Right lobe of liver (tissue), 6 donors: ENCODE measurements at regions not wholly inside any gene's neighbourhood (a gene's known extent, or its start where the extent isn't known, plus 50 kb on each side); places are given as distances from the start of the nearest gene placed in this dataset.

Experiments used
- ATAC-seq, 4 donors: fragments of 200-7000 bp; cut with Tn5 transposase; one replicate each; pipeline ENCODE4 v1.9.1; 2020; ENCODE audit warnings: mild to moderate bottlenecking in 4 of 4, moderate library complexity in 4 of 4
- DNase-seq, 3 donors: peaks; one replicate each; pipeline ENCODE4 v3.0.0-alpha.2; 2020
- H3K27ac ChIP-seq, 3 donors: fragments of 200-600 bp; one replicate each; pipeline ENCODE4 v1.8.0; 2022
- H3K27me3 ChIP-seq, 2 donors: fragments of 200-600 bp; one replicate each; pipeline ENCODE4 v1.8.0; 2022
- H3K36me3 ChIP-seq, 4 donors: fragments of 200-600 bp; sonication (generic) in 1 of 4; one replicate each; pipeline versions ENCODE4 v1.5.1 to v1.8.0; 2017 to 2022; ENCODE audit warnings: control low read depth in 1 of 4
- H3K4me1 ChIP-seq, 4 donors: fragments of 200-600 bp; sonication (generic) in 1 of 4; one replicate each; pipeline versions ENCODE4 v1.5.1 to v1.8.0; 2017 to 2022; ENCODE audit warnings: control low read depth in 1 of 4
- H3K4me3 ChIP-seq, 3 donors: fragments of 200-600 bp; one replicate each; pipeline ENCODE4 v1.8.0; 2022
- H3K9me3 ChIP-seq, 4 donors: fragments of 200-600 bp; sonication (generic) in 1 of 4; one replicate each; pipeline versions ENCODE4 v1.5.1 to v1.8.0; 2017 to 2022; ENCODE audit warnings: control low read depth in 1 of 4
- POLR2A ChIP-seq: fragments of 450-650 bp; IDR thresholded peaks from one replicate; pipeline ENCODE4 v1.6.1; 2017; ENCODE audit warnings: antibody characterized with exemption, mild to moderate bottlenecking
- WGBS: methylation state at CpG from one replicate; pipeline ENCODE4 v1.1.6; 2018; ENCODE audit warnings: low coverage, low lambda C conversion rate; ENCODE audit not compliant: insufficient coverage; ENCODE audit errors: missing lambda C conversion rate; 5-methylcytosine and 5-hydroxymethylcytosine counted together
- intact Hi-C, 2 donors: fragments of 100-400 bp; cut with DNase I; formaldehyde crosslinking; loops; one replicate each; pipeline versions ENCODE4 v1.11.2 to v1.14.1; 2022
- TF ChIP-seq, protein P1 (sequence below), 4 donors: fragments of 200-600 bp in 3 of 4; fragments of 450-650 bp in 1 of 4; IDR thresholded peaks; one replicate each; pipeline versions ENCODE4 v1.5.1 to v1.8.0; 2016 to 2022; ENCODE audit warnings: antibody characterized with exemption in 4 of 4, mild to moderate bottlenecking in 2 of 4
- donor health status: DM: no; HTN: yes; CAD: no.
- donor health status: DM: no; HTN: no; CAD: no.
- donor health status: DM: no; HTN: no; CAD: no.
- donor health status: DM: no; HTN: yes; CAD: no.
- donor health status: DM: no; HTN: yes; CAD: no.

DNA sequence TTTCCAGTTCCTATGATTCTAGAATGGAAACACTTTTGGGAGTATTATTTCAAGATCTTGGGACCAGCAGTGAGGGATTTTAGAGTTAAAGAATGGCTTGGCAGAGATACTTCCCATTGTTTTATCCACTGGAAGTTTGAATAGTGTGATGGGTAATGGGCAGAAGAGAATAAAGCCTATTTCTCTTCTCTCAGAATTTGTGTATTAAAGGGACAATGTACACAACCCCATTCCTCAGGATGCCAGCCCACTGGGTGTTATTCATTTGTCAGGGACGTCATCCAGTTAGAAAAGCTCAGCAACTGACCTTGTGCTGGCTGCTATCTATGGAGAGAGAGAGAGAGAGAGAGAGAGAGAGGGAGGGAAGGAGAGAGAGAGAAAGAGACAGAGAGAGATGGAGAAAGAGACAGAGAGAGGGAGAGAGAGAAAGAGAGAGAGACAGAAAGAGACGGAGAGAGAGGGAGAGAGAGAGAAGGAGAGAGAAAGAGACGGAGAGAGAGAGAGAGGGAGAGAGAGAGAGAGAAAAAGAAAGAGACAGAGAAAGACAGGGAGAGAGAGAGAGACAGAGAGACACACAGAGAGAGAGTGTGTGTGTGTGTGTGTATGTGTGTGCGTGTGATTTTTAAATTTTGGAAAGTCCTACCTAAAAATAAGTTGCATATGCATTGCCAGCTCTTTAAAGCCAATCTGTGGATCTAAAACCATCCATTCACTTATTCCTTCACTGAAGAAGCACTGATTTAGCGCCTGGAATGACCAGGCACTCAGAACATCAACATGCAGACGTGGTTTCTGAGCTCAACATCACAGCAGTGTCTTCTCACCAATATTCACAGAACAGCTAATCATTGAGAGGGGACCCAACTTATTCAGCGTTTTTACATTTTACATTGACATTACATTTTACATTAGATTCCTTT, 388.8 kb downstream of the THBS2 start:
- 52% methylated on average over 6 of the region's 7 CpGs for WGBS
- no peak overlapping the region for H3K4me3 ChIP-seq
- no peak for DNase-seq
- no peaks in the 10 kb centered on the region for H3K9me3 ChIP-seq
- intact Hi-C loops = no loop called here
- ATAC-seq = no peak
- TF ChIP-seq, protein P1, sequence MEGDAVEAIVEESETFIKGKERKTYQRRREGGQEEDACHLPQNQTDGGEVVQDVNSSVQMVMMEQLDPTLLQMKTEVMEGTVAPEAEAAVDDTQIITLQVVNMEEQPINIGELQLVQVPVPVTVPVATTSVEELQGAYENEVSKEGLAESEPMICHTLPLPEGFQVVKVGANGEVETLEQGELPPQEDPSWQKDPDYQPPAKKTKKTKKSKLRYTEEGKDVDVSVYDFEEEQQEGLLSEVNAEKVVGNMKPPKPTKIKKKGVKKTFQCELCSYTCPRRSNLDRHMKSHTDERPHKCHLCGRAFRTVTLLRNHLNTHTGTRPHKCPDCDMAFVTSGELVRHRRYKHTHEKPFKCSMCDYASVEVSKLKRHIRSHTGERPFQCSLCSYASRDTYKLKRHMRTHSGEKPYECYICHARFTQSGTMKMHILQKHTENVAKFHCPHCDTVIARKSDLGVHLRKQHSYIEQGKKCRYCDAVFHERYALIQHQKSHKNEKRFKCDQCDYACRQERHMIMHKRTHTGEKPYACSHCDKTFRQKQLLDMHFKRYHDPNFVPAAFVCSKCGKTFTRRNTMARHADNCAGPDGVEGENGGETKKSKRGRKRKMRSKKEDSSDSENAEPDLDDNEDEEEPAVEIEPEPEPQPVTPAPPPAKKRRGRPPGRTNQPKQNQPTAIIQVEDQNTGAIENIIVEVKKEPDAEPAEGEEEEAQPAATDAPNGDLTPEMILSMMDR (IDR thresholded peaks at IDR 0.05) = no peak
- no peak for TF ChIP-seq POLR2A
- H3K4me1 ChIP-seq = no peaks in the 10 kb centered on the region
- no peaks in the 10 kb centered on the region for H3K36me3 ChIP-seq
- no peak overlapping the region for H3K27ac ChIP-seq
- no peaks in the 10 kb centered on the region for H3K27me3 ChIP-seq

DNA sequence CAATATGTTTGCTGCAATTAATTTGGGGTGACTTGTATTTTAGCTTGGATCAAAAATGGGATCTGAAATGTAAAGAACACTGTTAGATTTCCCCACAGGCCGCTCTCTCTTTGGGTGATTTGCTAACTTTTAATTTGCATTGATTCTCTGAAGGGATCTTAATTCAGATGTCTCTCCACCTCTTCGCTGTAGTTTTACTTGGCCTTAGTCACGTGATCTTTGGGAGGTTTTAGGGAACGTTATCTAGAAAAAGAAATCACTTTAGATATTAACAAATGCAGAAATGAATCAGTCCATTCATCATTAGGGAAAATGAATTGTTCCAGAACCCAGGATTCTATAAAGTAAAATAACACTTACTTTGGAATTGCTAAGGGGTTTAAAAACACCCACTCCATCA, 390.2 kb downstream of the THBS2 start:
- intact Hi-C loops = no loop called here
- no peak overlapping the region for H3K27ac ChIP-seq
- ATAC-seq (no peak), DNase-seq (no peak)
- no peak overlapping the region for H3K4me3 ChIP-seq
- TF ChIP-seq, protein P1 (IDR thresholded peaks at IDR 0.05) = no peak
- TF ChIP-seq POLR2A = no peak
- no peaks in the 10 kb centered on the region for H3K36me3 ChIP-seq
- WGBS = 66% methylated on average over 4 of the region's 4 CpGs
- H3K27me3 ChIP-seq = no peaks in the 10 kb centered on the region
- no peaks in the 10 kb centered on the region for H3K4me1 ChIP-seq
- H3K9me3 ChIP-seq = no peaks in the 10 kb centered on the region

DNA sequence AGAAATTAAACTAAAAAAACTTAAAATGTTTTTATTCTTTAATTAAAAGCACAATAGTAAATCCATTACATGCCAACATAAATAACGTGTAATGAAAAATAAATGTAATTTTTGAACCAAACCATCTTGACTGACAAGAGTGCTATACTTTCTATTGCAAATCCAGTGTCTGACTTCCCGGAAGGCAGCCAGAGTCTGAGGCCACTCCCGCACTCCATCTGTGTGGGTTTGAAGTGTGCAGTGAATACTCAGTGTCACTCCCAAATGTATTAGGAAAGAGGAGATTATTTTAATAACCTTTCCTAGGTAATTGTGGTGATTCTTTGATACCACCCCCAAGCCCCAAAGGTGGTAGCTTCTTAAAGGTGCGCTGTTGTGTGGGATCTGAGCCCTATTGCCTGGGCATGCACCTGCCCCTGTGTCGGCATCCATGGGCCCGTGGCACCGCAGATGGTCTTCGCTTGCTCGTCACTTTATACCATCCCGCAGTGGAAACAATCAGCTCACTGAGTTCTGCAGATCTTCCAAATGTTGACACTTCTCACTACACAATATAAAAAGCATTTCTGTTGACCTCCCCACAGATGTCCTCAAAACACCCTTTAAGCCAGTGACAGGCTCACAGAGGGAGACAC, 391.2 kb downstream of the THBS2 start:
- WGBS = 77% methylated on average over 3 of the region's 10 CpGs
- ATAC-seq = no peak
- Histone ChIP-seq H3K27me3 (no peaks in the 10 kb centered on the region), H3K9me3 (no peaks in the 10 kb centered on the region), H3K36me3 (no peaks in the 10 kb centered on the region), H3K27ac (no peak overlapping the region), H3K4me1 (no peaks in the 10 kb centered on the region), H3K4me3 (no peak overlapping the region)
- intact Hi-C loops = no loop called here
- TF ChIP-seq, protein P1 (IDR thresholded peaks at IDR 0.05) = no peak
- TF ChIP-seq POLR2A = no peak
- DNase-seq = no peak

DNA sequence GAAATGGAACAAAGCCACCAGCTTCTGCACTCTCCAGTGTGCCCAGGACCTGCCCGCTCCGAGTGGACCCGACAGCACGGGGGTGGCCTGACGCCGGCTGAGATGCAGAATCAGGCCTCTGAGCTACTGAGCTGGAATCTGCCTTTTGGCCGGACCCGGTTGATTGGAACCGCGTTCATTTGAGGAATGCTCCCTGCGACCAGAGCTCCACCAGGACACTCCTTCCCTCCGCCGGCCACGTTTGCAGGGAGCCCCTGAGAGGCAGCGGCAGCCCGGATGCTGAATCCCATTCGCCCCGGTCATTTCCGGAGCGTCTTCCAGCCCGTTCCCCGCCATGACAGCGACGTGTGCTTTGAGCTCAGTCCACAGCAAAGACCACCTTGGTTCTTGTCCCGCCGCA, 392.7 kb downstream of the THBS2 start:
- H3K27ac ChIP-seq = no peak overlapping the region
- no peaks in the 10 kb centered on the region for H3K36me3 ChIP-seq
- ATAC-seq (no peak), DNase-seq (no peak)
- no peak overlapping the region for H3K4me3 ChIP-seq
- H3K4me1 ChIP-seq = no peaks in the 10 kb centered on the region
- WGBS = 88% methylated on average over 15 of the region's 26 CpGs
- intact Hi-C loops = no loop called here
- H3K27me3 ChIP-seq = no peaks in the 10 kb centered on the region
- H3K9me3 ChIP-seq = no peaks in the 10 kb centered on the region
- TF ChIP-seq, protein P1 (IDR thresholded peaks at IDR 0.05) = no peak
- no peak for TF ChIP-seq POLR2A
